AG09319 (cell line): ENCODE measurements at regions not wholly inside any gene's neighbourhood (a gene's known extent, or its start where the extent isn't known, plus 50 kb on each side); places are given as distances from the start of the nearest gene placed in this dataset.

Experiments
- DNase-seq: peaks from one replicate; pipeline ENCODE4 v3.0.0-alpha.2; 2010; ENCODE audit warnings: low read depth; ENCODE audit errors: extremely low read depth
- TF ChIP-seq, protein P1 (sequence below): IDR thresholded peaks from 2 replicates; pipeline ENCODE4 v1.5.1; 2011; ENCODE audit warnings: low read depth, mild to moderate bottlenecking, inconsistent platforms, low read length, moderate library complexity

DNA sequence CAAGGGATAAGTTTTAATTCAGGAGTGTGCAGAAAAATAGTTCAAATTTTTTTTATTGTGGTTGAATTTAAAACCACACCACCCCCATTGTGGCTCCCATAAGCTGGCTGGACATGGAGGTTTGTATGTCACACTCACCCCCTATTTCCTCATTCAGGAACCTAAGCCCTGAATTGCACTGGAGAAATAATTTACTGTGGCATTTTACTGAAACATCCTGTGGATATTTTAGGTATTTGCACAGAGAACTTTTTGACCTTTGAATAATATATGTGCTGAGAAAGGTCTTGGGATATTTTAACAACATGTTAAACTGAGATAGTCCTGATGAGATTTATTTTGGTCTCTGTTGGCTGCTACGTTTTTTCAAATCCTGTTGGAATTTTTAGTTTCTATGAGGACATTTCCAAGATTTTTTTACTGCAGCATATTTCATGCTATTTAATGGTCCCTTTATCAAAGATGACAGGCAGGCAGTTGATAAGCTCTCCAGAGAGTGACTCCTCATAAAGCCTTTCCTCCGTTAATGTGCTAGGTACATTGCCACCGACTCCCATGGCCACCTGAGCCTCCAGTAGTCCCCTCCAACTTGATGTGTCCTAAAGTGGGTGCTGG lies 51.2 kb upstream of the PALM2AKAP2 start:
- no peak for DNase-seq
- TF ChIP-seq, protein P1, sequence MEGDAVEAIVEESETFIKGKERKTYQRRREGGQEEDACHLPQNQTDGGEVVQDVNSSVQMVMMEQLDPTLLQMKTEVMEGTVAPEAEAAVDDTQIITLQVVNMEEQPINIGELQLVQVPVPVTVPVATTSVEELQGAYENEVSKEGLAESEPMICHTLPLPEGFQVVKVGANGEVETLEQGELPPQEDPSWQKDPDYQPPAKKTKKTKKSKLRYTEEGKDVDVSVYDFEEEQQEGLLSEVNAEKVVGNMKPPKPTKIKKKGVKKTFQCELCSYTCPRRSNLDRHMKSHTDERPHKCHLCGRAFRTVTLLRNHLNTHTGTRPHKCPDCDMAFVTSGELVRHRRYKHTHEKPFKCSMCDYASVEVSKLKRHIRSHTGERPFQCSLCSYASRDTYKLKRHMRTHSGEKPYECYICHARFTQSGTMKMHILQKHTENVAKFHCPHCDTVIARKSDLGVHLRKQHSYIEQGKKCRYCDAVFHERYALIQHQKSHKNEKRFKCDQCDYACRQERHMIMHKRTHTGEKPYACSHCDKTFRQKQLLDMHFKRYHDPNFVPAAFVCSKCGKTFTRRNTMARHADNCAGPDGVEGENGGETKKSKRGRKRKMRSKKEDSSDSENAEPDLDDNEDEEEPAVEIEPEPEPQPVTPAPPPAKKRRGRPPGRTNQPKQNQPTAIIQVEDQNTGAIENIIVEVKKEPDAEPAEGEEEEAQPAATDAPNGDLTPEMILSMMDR: no peak

DNA sequence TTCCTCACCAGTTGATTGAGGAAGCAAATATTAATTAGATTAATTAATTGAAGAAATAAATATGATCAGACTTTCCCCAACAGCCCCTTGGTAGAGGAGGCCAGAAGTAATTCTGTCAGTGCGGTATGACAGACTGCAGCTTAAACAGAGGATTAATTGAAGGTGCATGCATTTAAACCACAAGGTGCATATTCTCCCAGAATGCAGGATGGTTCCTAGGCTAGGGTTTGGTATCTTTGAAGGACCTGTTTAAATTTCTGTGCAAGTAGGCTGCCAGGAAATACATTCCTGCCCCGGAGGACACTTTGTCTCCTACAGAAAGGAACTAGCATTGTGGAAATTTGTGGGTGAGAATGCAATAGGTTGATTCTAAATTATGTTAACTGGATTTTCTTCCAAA lies 50.5 kb upstream of the PALM2AKAP2 start:
- DNase-seq: no peak
- TF ChIP-seq, protein P1: no peak
